ENCODE measurements at regions not wholly inside any gene's neighbourhood (a gene's known extent, or its start where the extent isn't known, plus 50 kb on each side); places are given as distances from the start of the nearest gene placed in this dataset.

DNA sequence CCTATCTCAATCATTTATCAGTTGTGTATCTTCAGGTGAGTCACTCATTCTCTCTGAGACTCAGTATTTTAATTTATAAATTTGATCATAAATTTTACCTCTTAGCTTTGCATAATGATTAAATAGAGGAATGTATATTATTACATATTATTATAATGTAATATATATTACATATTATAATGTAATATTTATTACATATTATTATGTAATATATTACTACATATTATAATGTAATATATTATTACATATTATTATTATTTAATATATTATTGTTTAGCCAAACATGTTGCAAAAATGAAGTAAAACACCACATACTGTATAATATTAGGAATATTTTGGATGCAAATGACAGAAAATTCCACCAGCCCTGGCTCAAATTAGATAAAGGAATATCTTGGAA is 104.7 kb upstream of the NFIA start:
- TF ChIP-seq POLR2AphosphoS5 (IDR thresholded peaks at IDR 0.05; ENCODE audit: low read depth, low read length) = no peak
- TF ChIP-seq POLR2A (IDR thresholded peaks at IDR 0.05; ENCODE audit: low read depth, low read length) = no peak
- no peak for TF ChIP-seq TAF1 (IDR thresholded peaks at IDR 0.05; ENCODE audit: borderline replicate concordance, low read depth, low read length)

All from GM12892 (cell line).